GM21515 (cell line): ENCODE measurements at regions not wholly inside any gene's neighbourhood (a gene's known extent, or its start where the extent isn't known, plus 50 kb on each side); places are given as distances from the start of the nearest gene placed in this dataset.
"Not testable (repeated sequence)": the region's sequence is repeated elsewhere in the genome, so short reads cannot be mapped to it uniquely, and the experiment has no call there.

ENCODE experiments used
- ATAC-seq: cut with Tn5 transposase; IDR thresholded peaks from one replicate; pipeline ENCODE4 v1.9.1; 2021; ENCODE audit not compliant: unreplicated experiment

- no peak for ATAC-seq
Measured at GRCh38 chr13:50406831-50407230, 391.6 kb downstream of the KCNRG start.

GRCh38 chr13:50408068-50408467 lies 392.8 kb downstream of the KCNRG start:
- no peak for ATAC-seq

- ATAC-seq, result no peak
Measured at GRCh38 chr13:50409220-50409619, 394.0 kb downstream of the KCNRG start.

DNA sequence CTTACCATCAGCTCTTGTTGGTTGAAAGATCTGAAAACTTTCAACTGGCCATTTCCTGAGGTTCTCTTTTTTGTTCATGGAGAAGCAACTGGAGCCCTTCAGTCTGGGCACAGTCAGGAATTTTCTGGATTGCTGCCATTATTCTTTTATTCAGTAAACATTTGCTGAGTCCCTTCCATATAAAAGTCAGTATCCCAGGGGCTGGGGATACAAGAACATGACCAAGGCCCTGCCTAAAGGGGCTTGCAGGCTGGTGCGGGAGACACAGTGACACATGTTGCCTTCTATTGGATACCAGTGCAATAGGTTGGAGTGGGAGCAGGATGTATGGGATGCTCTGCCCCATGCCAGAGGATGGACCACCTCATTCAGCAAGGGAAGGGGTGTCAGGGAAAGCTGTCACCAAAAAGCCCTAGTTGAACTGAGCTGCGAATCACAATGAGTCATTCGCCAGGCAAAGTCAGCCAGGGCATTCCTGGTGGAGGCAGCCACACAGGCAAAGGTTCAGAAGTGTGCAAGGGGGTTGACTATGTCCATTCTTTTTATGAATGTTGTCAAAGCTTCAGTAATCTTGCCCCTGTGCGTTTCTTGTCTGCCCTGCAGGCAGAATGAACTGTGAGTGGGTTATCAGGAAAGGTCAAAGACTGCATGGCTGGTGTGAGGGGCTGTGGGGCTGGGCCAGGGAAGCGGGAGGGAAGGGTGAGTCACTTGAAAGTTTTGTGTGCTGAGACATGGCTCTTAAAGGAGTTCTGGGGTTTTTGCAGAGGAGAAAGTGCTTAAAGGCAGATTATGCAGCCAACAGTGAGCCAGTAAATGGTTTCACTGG lies 395.9 kb downstream of the KCNRG start:
- no peak for ATAC-seq

GRCh38 chr13:50412046-50412617 lies 396.9 kb downstream of the KCNRG start:
- ATAC-seq, result no peak

- no peak for ATAC-seq
Measured at GRCh38 chr13:50414640-50415039, 399.4 kb downstream of the KCNRG start.

- ATAC-seq, result no peak
Measured at GRCh38 chr13:50415428-50415827, 400.2 kb downstream of the KCNRG start.

DNA sequence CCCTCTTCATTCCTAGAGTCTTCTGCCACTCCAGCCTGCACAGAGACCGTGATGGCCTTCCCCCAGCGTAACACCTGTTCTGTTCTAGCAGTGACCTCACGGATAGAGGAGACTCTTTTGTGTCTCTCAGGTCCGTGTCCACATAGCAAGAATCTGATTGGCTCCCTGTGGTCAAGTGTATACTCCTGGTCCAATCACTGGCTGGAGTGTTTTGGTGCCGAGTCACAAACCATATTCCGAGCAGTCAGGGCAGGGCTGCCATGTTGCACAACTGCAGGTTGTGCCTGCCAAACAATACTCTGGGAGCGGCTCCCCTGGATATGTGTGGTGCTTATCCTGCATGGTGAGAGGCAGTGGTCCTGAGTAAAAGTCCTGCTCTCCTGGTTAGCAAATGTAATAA lies 402.4 kb downstream of the KCNRG start:
- ATAC-seq, result no peak

DNA sequence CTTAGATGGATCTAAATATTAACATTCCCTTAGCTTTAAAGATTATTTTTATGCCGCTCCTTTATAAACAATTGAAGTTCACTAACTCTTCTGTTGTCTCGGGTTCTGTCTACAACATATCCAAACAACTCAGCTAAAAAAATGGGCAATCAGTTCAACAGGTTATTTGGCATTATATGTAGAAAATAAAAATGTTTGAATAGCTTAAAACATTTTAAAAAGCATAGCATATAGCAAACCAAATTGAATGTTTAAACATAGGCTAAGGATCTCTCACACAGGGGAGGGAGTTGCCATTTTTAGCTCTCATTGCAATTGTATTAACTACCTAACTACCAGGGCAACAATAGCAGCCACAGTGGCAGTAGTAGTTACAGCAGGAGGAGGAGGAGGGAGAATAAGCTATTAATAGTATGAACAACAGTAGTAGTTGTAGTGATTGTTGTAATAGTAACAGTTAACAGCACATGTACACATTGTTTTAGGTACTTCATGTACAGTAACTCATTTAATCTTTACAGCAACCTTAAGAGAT lies 404.2 kb downstream of the KCNRG start:
- ATAC-seq, result no peak

DNA sequence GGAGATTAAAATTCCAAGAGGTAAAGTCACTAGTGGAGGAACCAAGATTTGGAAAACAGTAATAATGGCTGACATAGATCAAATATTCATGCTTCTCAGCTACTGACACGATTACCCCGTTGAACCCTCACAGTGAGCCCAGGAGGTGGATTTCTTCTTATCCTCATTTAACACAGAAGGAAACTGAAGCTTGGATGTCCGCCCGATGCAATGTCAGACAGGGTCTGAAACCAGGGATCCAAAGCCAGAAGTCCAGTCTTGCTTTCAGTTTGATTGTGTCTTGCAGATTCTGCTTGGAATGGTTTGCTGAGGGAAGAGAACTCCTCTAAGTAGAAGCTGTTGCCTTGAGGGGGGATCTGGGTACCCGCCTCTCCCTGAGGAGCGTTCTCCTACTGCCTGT lies 404.7 kb downstream of the KCNRG start:
- no peak for ATAC-seq

DNA sequence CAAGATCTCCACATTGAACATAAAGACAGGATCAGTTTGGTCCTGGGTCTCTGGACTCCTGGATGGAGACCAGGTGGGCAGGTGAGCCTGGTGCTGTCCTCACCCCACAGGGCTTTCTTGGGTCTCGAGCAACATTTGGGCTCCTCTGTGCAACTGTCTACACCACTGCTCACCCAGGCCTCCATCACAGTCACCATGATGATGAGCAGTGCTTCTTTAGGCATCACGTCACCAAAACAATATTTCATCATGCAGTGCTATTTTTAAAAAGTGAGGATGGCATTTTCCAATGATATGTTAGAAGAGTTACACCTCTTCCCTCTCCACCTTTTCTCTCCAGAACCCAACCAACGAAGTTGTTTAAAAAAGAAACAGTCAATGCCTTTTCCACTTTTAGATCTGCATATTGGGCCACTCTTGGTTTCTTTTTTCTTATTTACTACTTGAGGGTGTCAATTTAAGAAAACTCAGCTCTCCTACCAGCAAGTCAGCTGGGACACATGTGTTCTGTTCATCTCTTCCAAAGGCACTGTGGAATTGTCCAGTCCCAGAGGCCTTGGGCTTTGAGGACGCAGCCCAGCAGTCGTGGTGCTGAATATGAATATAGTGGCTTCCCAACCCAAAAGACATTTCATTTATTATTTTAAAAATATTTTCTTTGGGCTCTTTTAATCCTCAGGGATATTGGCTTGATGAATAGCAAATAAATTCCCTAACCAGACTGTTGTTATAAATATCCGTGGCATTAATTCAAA lies 405.7 kb downstream of the KCNRG start:
- no peak for ATAC-seq

DNA sequence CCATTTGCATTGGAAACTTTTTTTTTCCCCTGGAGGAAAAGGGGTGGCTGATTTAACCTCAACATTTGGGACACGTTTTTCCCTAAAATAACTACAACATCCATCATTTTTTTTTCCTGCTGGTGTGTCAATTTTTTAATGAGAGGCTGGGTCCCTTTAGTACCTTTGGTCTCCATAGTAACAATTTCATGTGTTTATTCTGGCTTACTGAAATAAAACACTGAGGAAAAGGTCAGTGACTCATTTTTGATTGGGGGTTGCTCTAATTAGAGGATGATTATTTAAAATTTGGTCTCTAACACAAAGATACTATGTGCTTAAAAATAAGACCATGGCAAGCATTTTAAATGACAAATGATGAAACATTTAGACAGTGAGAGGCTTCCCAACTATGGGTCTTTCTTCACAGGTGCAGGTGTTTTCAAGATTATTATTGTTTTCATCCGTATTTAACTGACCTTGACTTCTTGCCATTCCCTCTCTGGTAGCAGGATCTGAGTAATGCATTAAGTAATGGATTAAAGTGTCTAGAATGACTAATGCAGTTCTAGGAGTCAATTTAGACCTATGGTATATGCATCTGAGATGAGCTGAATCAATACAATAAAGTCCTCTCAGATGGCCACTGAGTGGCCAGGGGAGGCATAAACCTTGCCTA lies 406.4 kb downstream of the KCNRG start:
- ATAC-seq, result no peak

DNA sequence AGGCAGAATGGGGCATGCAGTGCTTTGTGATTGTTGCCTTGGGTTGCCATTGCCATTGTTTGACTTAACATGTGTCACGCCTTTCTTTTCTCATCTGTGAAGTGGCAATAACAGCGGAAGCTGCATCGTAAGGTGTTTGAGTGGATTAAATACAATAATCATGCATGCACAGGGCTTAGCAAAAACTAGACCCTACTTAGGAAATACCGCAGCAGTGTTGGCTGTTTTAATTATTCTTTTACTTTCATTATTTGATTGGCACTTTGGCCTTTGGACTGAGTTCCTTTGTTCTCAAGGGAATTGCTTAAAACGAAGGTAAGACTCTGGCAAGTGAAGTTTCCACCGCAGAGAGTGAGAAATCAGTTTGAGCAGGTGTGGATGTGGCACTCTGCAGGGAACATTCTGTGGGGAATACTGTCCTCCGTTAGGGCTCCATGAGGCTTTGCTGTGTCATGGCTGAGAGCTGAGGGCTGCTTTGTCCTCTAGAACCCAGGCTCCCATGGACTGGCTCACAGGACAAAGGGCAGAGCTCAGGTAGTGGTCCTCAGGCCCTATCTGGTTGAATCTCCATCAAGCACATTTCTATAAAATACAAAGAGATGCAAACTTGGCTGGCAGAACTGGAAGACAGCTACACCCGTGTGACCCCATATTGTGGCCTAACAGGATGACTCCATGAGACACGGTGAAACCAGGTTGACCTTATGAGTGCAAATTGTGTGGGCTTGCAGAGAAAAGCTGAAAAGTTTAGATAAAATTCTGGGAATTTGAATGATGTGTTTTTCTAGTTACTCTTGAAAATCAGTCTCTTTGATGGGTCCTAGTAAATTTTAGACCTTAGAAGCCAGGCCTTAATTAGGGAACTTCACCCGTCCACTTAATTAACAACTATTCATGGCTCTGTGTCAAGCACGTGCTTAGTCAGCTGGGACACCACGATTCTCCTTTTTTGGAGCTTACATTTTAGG lies 407.2 kb downstream of the KCNRG start:
- ATAC-seq, result no peak

DNA sequence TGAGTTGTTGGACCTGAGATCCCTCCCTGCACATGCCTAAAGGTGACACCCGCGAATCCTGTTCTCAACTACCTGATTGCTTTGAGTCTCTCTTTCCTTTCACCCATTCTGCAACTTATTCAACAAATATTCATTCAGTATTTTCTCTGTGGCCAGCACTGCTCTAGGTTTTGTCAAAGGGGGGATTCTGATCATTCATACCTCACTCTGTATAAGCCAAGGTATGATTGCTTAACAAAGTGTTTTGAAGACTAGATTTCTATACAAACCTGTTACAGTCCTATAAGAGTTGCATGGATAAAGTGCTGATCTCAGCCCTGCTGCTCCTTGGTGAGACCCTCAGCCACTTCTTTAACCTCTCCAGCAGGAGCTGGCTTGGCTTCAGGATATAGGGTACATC lies 409.7 kb downstream of the KCNRG start:
- no peak for ATAC-seq

DNA sequence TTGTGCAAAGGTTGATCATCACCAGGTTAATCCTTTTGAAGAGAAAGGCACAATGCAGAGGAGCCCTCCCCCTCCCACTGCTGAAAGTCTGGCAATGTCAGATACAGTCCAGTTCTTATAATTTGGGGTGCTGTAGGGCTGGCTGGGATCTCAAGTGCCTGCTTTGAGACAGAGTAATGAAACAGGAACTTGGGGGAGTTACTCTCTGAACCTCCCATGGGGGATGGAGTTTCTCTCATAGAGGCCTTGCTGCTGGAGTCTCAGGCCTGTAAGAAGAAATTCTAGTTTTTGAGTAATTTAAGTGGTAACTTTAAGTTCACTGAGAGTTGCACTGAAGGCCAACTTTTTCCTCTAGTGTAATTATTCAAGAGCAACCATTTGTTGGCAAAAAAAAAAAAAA lies 410.5 kb downstream of the KCNRG start:
- ATAC-seq, result no peak

DNA sequence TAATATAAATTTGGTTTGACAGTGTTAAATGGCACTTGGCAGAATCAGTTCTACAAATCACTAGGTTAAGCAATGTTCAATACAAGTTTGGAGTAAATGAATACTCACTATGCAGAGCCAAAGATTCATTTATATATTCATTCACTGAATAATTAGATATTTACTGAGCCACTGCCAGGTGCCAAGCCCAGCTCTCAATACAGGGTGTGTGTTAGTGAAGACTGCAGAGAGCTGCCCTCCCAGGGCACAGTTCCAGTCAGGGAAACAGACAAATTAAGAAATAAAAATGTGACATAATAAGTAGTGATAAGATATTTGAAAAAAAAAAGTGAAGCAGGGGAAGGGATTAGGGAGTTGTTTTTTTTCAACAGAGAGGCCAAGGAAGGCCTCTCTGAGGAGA lies 411.7 kb downstream of the KCNRG start:
- ATAC-seq, result no peak

DNA sequence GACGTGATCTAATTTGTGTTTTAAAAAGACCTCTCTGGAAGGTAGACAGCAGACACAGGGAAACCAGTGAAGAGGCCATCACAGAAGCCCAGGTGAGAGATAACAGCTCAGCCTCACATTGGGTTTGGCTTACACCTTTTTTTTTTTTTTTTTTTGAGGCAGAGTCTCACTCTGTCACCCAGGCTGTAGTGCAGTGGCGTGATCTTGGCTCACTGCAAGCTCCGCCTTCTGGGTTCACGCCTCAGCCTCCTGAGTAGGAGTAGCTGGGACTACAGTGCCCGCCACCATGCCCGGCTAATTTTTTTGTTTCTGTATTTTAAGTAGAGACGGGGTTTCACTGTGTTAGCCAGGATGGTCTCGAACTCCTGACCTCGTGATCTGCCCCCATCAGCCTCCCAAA lies 412.3 kb downstream of the KCNRG start:
- not testable (repeated sequence) for ATAC-seq

- no peak for ATAC-seq
Measured at GRCh38 chr13:50428183-50428877, 413.1 kb downstream of the KCNRG start.

GRCh38 chr13:50435011-50435410 lies 408.5 kb downstream of the DLEU7 start:
- no peak for ATAC-seq

- ATAC-seq, result no peak
Measured at GRCh38 chr13:50437252-50437651, 406.2 kb downstream of the DLEU7 start.
